KMS-11 (cell line): ENCODE measurements at regions not wholly inside any gene's neighbourhood (a gene's known extent, or its start where the extent isn't known, plus 50 kb on each side); places are given as distances from the start of the nearest gene placed in this dataset.

Experiments used
- H2AFZ ChIP-seq: fragments of 200-600 bp; sonication (generic); 2 replicates; pipeline ENCODE4 v1.6.1; 2016; ENCODE audit warnings: antibody characterized with exemption, mixed run types, low read depth
- H3K27ac ChIP-seq: fragments of 200-600 bp; sonication (generic); 2 replicates; pipeline ENCODE4 v1.6.1; 2016; ENCODE audit warnings: mild to moderate bottlenecking, mixed run types
- H3K27me3 ChIP-seq: fragments of 200-600 bp; sonication (generic); 2 replicates; pipeline ENCODE4 v1.6.1; 2017; ENCODE audit warnings: mild to moderate bottlenecking, low read depth, mixed run types, moderate library complexity; ENCODE audit not compliant: insufficient read depth
- H3K36me3 ChIP-seq: fragments of 200-600 bp; sonication (generic); 2 replicates; pipeline ENCODE4 v1.6.1; 2017; ENCODE audit warnings: mild to moderate bottlenecking, mixed run types; ENCODE audit not compliant: insufficient read depth
- H3K4me1 ChIP-seq: fragments of 200-600 bp; sonication (generic); 2 replicates; pipeline ENCODE4 v1.6.1; 2016; ENCODE audit warnings: mild to moderate bottlenecking, low read depth, mixed run types; ENCODE audit not compliant: poor library complexity, severe bottlenecking
- H3K4me2 ChIP-seq: fragments of 200-600 bp; sonication (generic); 2 replicates; pipeline ENCODE4 v1.7.0; 2016; ENCODE audit warnings: mild to moderate bottlenecking, mixed run types
- H3K4me3 ChIP-seq: fragments of 200-600 bp; sonication (generic); IDR thresholded peaks from 2 replicates; pipeline ENCODE4 v1.6.1; 2017; ENCODE audit warnings: low read depth, low read length, mixed read lengths; ENCODE audit not compliant: insufficient read depth
- H3K79me2 ChIP-seq: fragments of 200-600 bp; sonication (generic); 2 replicates; pipeline ENCODE4 v1.6.1; 2016; ENCODE audit warnings: low read depth, mixed run types; ENCODE audit not compliant: insufficient read depth
- H3K9ac ChIP-seq: fragments of 200-600 bp; sonication (generic); 2 replicates; pipeline ENCODE4 v1.6.1; 2016; ENCODE audit warnings: mild to moderate bottlenecking, mixed run types
- H4K20me1 ChIP-seq: fragments of 200-600 bp; sonication (generic); 2 replicates; pipeline ENCODE4 v1.6.1; 2016; ENCODE audit warnings: mild to moderate bottlenecking, mixed run types; ENCODE audit not compliant: insufficient read depth
- CTCF ChIP-seq: fragments of 200-600 bp; sonication (generic); conservative IDR thresholded peaks from 2 replicates; pipeline ENCODE4 v1.6.1; 2017; ENCODE audit warnings: low read depth, mild to moderate bottlenecking, antibody characterized with exemption, low read length, moderate library complexity, mixed read lengths

GRCh38 chr15:47460795-47461573 lies 256.3 kb upstream of the SEMA6D start:
- no peak for TF ChIP-seq CTCF
- no peaks in the 10 kb centered on the region for H3K27me3 ChIP-seq
- no peak overlapping the region for H3K27ac ChIP-seq
- H3K36me3 ChIP-seq: no peaks in the 10 kb centered on the region
- H4K20me1 ChIP-seq: no peaks in the 10 kb centered on the region
- no peak overlapping the region for H3K4me2 ChIP-seq
- no peaks in the 10 kb centered on the region for H3K79me2 ChIP-seq
- no peaks in the 10 kb centered on the region for H3K4me1 ChIP-seq
- no peak overlapping the region for H3K4me3 ChIP-seq
- no peak overlapping the region for H2AFZ ChIP-seq
- no peak overlapping the region for H3K9ac ChIP-seq

DNA sequence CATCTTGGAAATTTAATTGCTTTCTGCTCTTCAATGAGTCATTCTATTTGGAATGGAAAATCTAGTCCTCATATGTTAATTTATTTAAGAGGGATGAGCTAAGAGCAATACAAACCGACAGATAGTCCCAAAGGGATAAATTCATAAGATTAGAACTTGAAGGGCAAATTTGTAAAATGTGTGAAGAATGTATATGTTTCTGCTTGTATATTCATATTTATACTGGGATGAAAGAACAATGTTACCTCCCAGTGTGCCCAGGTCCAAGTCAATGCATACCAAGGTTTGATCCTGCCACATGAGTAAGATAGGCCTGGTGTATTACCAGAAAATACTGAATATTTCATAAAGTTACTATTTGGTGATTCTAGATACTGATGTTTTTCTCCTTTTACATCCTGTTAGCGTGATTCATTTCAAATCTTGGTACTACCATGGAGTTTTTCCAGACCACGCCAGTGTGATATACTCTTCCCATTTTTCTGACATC lies 255.6 kb upstream of the SEMA6D start:
- Histone ChIP-seq H3K79me2 (no peaks in the 10 kb centered on the region), H4K20me1 (no peaks in the 10 kb centered on the region), H3K4me3 (no peak overlapping the region)

GRCh38 chr15:47466357-47466756 lies 250.9 kb upstream of the SEMA6D start:
- Histone ChIP-seq H3K4me1 (no peaks in the 10 kb centered on the region), H3K79me2 (no peaks in the 10 kb centered on the region), H3K27ac (no peak overlapping the region), H3K9ac (no peak overlapping the region), H3K27me3 (no peaks in the 10 kb centered on the region), H3K4me2 (no peak overlapping the region), H2AFZ (no peak overlapping the region), H3K4me3 (no peak overlapping the region), H3K36me3 (no peaks in the 10 kb centered on the region), H4K20me1 (no peaks in the 10 kb centered on the region)
- TF ChIP-seq CTCF: no peak

More for the DNA sequence above, 255.6 kb upstream of the SEMA6D start:
- Histone ChIP-seq H3K4me2 (no peak overlapping the region), H3K9ac (no peak overlapping the region), H3K4me1 (no peaks in the 10 kb centered on the region), H3K36me3 (no peaks in the 10 kb centered on the region), H3K27ac (no peak overlapping the region), H2AFZ (no peak overlapping the region), H3K27me3 (no peaks in the 10 kb centered on the region)
- no peak for TF ChIP-seq CTCF

GRCh38 chr15:47470983-47471382 lies 246.3 kb upstream of the SEMA6D start:
- no peaks in the 10 kb centered on the region for H3K27me3 ChIP-seq
- H4K20me1 ChIP-seq: no peaks in the 10 kb centered on the region
- no peak overlapping the region for H3K27ac ChIP-seq
- no peaks in the 10 kb centered on the region for H3K79me2 ChIP-seq
- TF ChIP-seq CTCF: no peak
- no peak overlapping the region for H3K4me2 ChIP-seq
- H3K9ac ChIP-seq: no peak overlapping the region
- H3K4me1 ChIP-seq: no peaks in the 10 kb centered on the region
- H3K4me3 ChIP-seq: no peak overlapping the region
- no peak overlapping the region for H2AFZ ChIP-seq
- H3K36me3 ChIP-seq: no peaks in the 10 kb centered on the region
